GM23338 (cell line): ENCODE measurements at regions not wholly inside any gene's neighbourhood (a gene's known extent, or its start where the extent isn't known, plus 50 kb on each side); places are given as distances from the start of the nearest gene placed in this dataset.

Source experiments
- ATAC-seq: fragments of 200-7000 bp; cut with Tn5 transposase; 3 replicates; pipeline ENCODE4 v1.9.1; 2020
- DNase-seq: peaks from one replicate; pipeline ENCODE4 v3.0.0-alpha.2; 2015; ENCODE audit warnings: low spot score
- H2AFZ ChIP-seq: fragments of 200-600 bp; sonication (generic); 2 replicates; pipeline ENCODE4 v1.8.0; 2016; ENCODE audit warnings: antibody characterized with exemption, mild to moderate bottlenecking, moderate library complexity
- H3F3A ChIP-seq: fragments of 200-600 bp; sonication (generic); replicated peaks from 2 replicates; pipeline ENCODE4 v1.8.0; 2017; ENCODE audit warnings: antibody characterized with exemption, mixed run types, low read depth
- H3K27ac ChIP-seq: fragments of 200-600 bp; sonication (generic); 2 replicates; pipeline ENCODE4 v1.6.1; 2016; ENCODE audit warnings: low read depth
- H3K27me3 ChIP-seq: fragments of 200-600 bp; sonication (generic); 2 replicates; pipeline ENCODE4 v1.8.0; 2016; ENCODE audit warnings: mild to moderate bottlenecking, mixed run types, moderate library complexity; ENCODE audit not compliant: insufficient read depth
- H3K36me3 ChIP-seq: fragments of 200-600 bp; sonication (generic); 2 replicates; pipeline ENCODE4 v1.8.0; 2016; ENCODE audit warnings: mild to moderate bottlenecking; ENCODE audit not compliant: insufficient read depth
- H3K4me1 ChIP-seq: fragments of 200-600 bp; sonication (generic); 2 replicates; pipeline ENCODE4 v1.8.0; 2016; ENCODE audit warnings: mild to moderate bottlenecking, moderate library complexity; ENCODE audit not compliant: insufficient read depth
- H3K4me2 ChIP-seq: fragments of 200-600 bp; sonication (generic); 2 replicates; pipeline ENCODE4 v1.7.1; 2017; ENCODE audit warnings: mixed run types
- H3K4me3 ChIP-seq: fragments of 200-600 bp; sonication (generic); 2 replicates; pipeline ENCODE4 v1.6.1; 2016; ENCODE audit warnings: mixed run types
- H3K79me2 ChIP-seq: fragments of 200-600 bp; sonication (generic); replicated peaks from 2 replicates; pipeline ENCODE4 v1.8.0; 2017; ENCODE audit warnings: mild to moderate bottlenecking; ENCODE audit not compliant: insufficient read depth
- H3K9me2 ChIP-seq: fragments of 200-600 bp; sonication (generic); 2 replicates; pipeline ENCODE4 v1.8.0; 2017; ENCODE audit not compliant: insufficient read depth
- H4K20me1 ChIP-seq: fragments of 200-600 bp; sonication (generic); replicated peaks from 2 replicates; pipeline ENCODE4 v1.8.0; 2017; ENCODE audit warnings: mild to moderate bottlenecking; ENCODE audit not compliant: insufficient read depth
- H3K27ac Mint-ChIP-seq: 2 replicates; pipeline ENCODE4 v1.8.0; 2020; ENCODE audit warnings: inconsistent platforms, mild to moderate bottlenecking, moderate library complexity, mixed read lengths
- H3K27me3 Mint-ChIP-seq: 3 replicates; pipeline ENCODE4 v1.8.0; 2022; ENCODE audit warnings: low read depth, mild to moderate bottlenecking, moderate library complexity, mixed read lengths, inconsistent platforms; ENCODE audit not compliant: insufficient read depth, poor library complexity
- H3K36me3 Mint-ChIP-seq: 3 replicates; pipeline ENCODE4 v1.8.0; 2021; ENCODE audit warnings: low read depth, mild to moderate bottlenecking, inconsistent platforms, moderate library complexity, mixed read lengths
- H3K4me1 Mint-ChIP-seq: 3 replicates; pipeline ENCODE4 v1.8.0; 2020; ENCODE audit warnings: mild to moderate bottlenecking, inconsistent platforms, mixed read lengths
- H3K4me3 Mint-ChIP-seq: 3 replicates; pipeline ENCODE4 v1.8.0; 2021; ENCODE audit warnings: moderate library complexity, mild to moderate bottlenecking, inconsistent platforms, mixed read lengths
- H3K9me3 Mint-ChIP-seq: 3 replicates; pipeline ENCODE4 v1.8.0; 2020; ENCODE audit warnings: moderate library complexity, mild to moderate bottlenecking, inconsistent platforms, mixed read lengths
- EZH2phosphoT487 ChIP-seq: fragments of 200-600 bp; sonication (generic); IDR thresholded peaks from one replicate; pipeline ENCODE4 v1.8.1; 2018; ENCODE audit warnings: antibody characterized with exemption; ENCODE audit not compliant: unreplicated experiment
- NANOG ChIP-seq: IDR thresholded peaks from 2 replicates; pipeline ENCODE4 v1.6.1; 2016; ENCODE audit warnings: antibody characterized with exemption, borderline replicate concordance
- STAT1 ChIP-seq: IDR thresholded peaks from one replicate; pipeline ENCODE4 v1.6.1; 2016; ENCODE audit warnings: antibody characterized with exemption; ENCODE audit not compliant: unreplicated experiment
- ZNF114 ChIP-seq: fragments of 250-450 bp; sonication (Bioruptor Pico); IDR thresholded peaks from 2 replicates; pipeline ENCODE4 v1.5.0; 2020; ENCODE audit warnings: mild to moderate bottlenecking, moderate library complexity
- TF ChIP-seq, protein P1 (sequence below), 2 experiments: fragments of 200-600 bp in 1 of 2; sonication (generic) in 1 of 2; conservative IDR thresholded peaks; 2 replicates each; pipeline versions ENCODE4 v1.5.1 to v1.6.1; 2016 to 2017; ENCODE audit warnings: antibody characterized with exemption in 2 of 2, low read depth in 2 of 2, mild to moderate bottlenecking in 2 of 2, moderate library complexity in 1 of 2
- TF ChIP-seq, protein P2 (sequence below): IDR thresholded peaks from 2 replicates; pipeline ENCODE4 v1.6.1; 2016; ENCODE audit warnings: antibody characterized with exemption

DNA sequence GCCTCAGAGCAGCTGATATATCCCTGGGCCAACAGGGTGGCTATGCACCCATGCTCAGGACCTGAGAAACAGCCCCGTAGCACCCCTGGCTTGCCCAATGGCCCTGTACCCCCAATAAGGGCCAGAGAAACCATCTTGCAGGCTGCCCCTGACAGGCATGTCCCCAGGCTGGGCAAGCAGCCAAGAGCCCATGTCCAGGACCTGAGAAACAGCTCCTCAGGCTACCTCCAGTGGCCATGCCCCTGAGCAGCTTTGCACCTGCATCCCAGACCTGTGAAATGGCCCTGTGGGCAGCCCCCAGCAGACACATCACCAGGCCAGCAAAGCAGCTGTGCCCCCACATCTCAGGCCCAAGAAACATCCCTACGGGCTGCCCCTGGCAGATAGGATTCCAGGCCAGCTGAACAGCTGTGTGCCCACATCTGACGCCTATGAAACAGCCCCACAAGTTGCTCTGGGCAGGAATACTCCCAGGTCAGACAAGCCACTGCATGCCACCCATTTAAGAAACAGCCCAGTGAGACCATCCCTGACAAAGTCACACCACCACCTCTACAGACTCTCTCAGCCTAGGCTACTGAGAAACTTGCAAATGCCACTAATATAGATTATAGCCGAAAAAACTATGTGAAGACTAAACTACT lies 84.1 kb downstream of the TMEM237 start:
- no peak for DNase-seq
- Histone ChIP-seq H3K27ac (no peak overlapping the region), H2AFZ (no peak overlapping the region), H3K4me2 (no peak overlapping the region), H3K4me1 (no peaks in the 10 kb centered on the region), H3K27me3 (no peaks in the 10 kb centered on the region), H3K4me3 (no peak overlapping the region), H3K36me3 (no peaks in the 10 kb centered on the region), H3F3A (no peaks in the 10 kb centered on the region), H3K79me2 (no peaks in the 10 kb centered on the region), H4K20me1 (no peaks in the 10 kb centered on the region), H3K9me2 (no peaks in the 10 kb centered on the region)
- ATAC-seq = no peak
- TF ChIP-seq, protein P1, sequence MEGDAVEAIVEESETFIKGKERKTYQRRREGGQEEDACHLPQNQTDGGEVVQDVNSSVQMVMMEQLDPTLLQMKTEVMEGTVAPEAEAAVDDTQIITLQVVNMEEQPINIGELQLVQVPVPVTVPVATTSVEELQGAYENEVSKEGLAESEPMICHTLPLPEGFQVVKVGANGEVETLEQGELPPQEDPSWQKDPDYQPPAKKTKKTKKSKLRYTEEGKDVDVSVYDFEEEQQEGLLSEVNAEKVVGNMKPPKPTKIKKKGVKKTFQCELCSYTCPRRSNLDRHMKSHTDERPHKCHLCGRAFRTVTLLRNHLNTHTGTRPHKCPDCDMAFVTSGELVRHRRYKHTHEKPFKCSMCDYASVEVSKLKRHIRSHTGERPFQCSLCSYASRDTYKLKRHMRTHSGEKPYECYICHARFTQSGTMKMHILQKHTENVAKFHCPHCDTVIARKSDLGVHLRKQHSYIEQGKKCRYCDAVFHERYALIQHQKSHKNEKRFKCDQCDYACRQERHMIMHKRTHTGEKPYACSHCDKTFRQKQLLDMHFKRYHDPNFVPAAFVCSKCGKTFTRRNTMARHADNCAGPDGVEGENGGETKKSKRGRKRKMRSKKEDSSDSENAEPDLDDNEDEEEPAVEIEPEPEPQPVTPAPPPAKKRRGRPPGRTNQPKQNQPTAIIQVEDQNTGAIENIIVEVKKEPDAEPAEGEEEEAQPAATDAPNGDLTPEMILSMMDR (conservative IDR thresholded peaks at IDR 0.05; ENCODE audit: low read depth in 2 of 2) = no peak
- TF ChIP-seq EZH2phosphoT487 (no peak), NANOG (no peak), ZNF114 (CRISPR knock-in tag) (no peak)
- TF ChIP-seq, protein P2, sequence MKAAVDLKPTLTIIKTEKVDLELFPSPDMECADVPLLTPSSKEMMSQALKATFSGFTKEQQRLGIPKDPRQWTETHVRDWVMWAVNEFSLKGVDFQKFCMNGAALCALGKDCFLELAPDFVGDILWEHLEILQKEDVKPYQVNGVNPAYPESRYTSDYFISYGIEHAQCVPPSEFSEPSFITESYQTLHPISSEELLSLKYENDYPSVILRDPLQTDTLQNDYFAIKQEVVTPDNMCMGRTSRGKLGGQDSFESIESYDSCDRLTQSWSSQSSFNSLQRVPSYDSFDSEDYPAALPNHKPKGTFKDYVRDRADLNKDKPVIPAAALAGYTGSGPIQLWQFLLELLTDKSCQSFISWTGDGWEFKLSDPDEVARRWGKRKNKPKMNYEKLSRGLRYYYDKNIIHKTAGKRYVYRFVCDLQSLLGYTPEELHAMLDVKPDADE = no peak
- no peak overlapping the region for H3K4me3 Mint-ChIP-seq
- peaks cover 3% of the 10 kb centered on the region; the same call in 1 of the 3 replicates for H3K36me3 Mint-ChIP-seq
- peaks cover 4% of the 10 kb centered on the region; the same call in 1 of the 3 replicates for H3K9me3 Mint-ChIP-seq
- H3K27ac Mint-ChIP-seq = no peak overlapping the region
- H3K4me1 Mint-ChIP-seq = no peaks in the 10 kb centered on the region
- H3K27me3 Mint-ChIP-seq = peaks cover 4% of the 10 kb centered on the region

DNA sequence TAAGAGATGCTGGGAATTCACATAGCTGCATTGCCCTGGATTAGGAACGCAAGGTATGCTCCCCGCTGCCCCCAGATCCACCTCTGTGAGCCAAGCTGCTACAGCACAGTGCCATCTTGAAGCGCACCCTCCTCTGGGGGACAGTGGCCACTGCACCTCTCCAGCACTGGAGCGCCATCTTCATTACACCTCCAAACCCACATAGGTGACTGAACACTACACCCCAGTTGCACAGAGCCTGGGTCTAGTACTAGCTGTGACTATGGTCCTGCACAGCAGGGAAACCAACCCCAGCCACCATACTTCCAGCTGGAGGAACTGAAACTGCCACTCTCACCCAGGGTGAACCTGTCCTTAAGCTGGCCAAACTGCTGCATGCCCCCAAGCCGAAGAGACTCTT lies 84.6 kb downstream of the TMEM237 start:
- peaks cover 3% of the 10 kb centered on the region; the same call in 1 of the 3 replicates for H3K9me3 Mint-ChIP-seq
- peaks cover 2% of the 10 kb centered on the region; the same call in 1 of the 3 replicates for H3K36me3 Mint-ChIP-seq
- peak; percentile 85 for ATAC-seq
- H3K27ac Mint-ChIP-seq = no peak overlapping the region
- Histone ChIP-seq H3K27ac (no peak overlapping the region), H3K36me3 (no peaks in the 10 kb centered on the region), H3K4me2 (no peak overlapping the region), H3K4me3 (no peak overlapping the region), H3F3A (no peaks in the 10 kb centered on the region), H3K79me2 (no peaks in the 10 kb centered on the region), H2AFZ (no peak overlapping the region), H3K9me2 (no peaks in the 10 kb centered on the region), H3K27me3 (no peaks in the 10 kb centered on the region), H4K20me1 (no peaks in the 10 kb centered on the region), H3K4me1 (no peaks in the 10 kb centered on the region)
- H3K4me1 Mint-ChIP-seq = no peaks in the 10 kb centered on the region
- TF ChIP-seq STAT1 = no peak
- TF ChIP-seq, protein P1 (conservative IDR thresholded peaks at IDR 0.05; ENCODE audit: low read depth in 2 of 2) = peak; percentile 25 to 48; a peak in 3 of 4 replicates
- DNase-seq = peak; percentile 48
- no peak overlapping the region for H3K4me3 Mint-ChIP-seq
- peaks cover 4% of the 10 kb centered on the region for H3K27me3 Mint-ChIP-seq
